ENCODE measurements at regions not wholly inside any gene's neighbourhood (a gene's known extent, or its start where the extent isn't known, plus 50 kb on each side); places are given as distances from the start of the nearest gene placed in this dataset.

DNA sequence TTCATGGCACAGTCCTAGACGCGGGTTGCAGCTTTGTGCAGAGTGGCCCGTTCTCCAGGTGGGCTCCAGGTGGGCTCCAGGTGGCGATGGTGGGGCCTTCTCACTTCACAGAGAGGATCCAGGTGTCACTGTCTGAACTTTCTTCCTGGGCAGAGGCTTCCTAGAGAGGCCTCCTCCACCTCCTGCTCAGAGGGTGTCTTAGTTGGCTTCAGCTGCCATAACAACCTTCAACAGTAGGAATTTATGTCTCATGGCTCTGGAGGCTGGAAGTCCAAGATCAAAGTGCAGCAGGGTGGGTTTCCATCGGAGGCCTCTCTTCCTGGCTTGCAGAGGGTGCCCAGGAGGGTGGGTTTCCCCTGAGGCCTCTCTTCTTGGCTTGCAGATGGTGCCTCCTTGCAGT is 125.1 kb downstream of the GLRX3 start:
- no peaks in the 10 kb centered on the region for H3K27me3 ChIP-seq (ENCODE audit: control insufficient read depth, extremely low read depth, insufficient read depth, low read length)
- no peak for DNase-seq (ENCODE audit: low read depth, low spot score)
- no peak for FAIRE-seq
- no peak overlapping the region for H2AFZ ChIP-seq (ENCODE audit: control insufficient read depth, low read length)
- H3K27ac ChIP-seq (ENCODE audit: control insufficient read depth, insufficient read depth, low read length): no peak overlapping the region
- H3K9me1 ChIP-seq (ENCODE audit: control insufficient read depth, extremely low read depth, insufficient read depth, low read length): no peaks in the 10 kb centered on the region
- H3K79me2 ChIP-seq (ENCODE audit: control insufficient read depth, insufficient read depth, low read length): no peaks in the 10 kb centered on the region
- H3K4me2 ChIP-seq (ENCODE audit: control insufficient read depth, extremely low read depth, insufficient read depth, low read depth, low read length): no peak overlapping the region
- peaks cover 9% of the 10 kb centered on the region for H3K9me3 ChIP-seq (ENCODE audit: control insufficient read depth, low read depth, low read length)
- no peaks in the 10 kb centered on the region for H3K4me1 ChIP-seq (ENCODE audit: control insufficient read depth, extremely low read depth, insufficient read depth, low read length)
- dilution Hi-C loops (cut with MboI; ENCODE audit: extremely low pct_ligation_motif_present, low sequenced_read_pairs): no loop called here
- peaks cover 0 to 1% of the 10 kb centered on the region in 2 experiments for H3K36me3 ChIP-seq (ENCODE audit: control insufficient read depth in 2 of 2, extremely low read depth in 1 of 2, insufficient read depth in 2 of 2, low read length in 2 of 2)
- H4K20me1 ChIP-seq (ENCODE audit: control insufficient read depth, extremely low read depth, insufficient read depth, low read length): no peaks in the 10 kb centered on the region
- no peak overlapping the region for H3K4me3 ChIP-seq (ENCODE audit: control insufficient read depth in 2 of 3, extremely low read depth in 1 of 3, insufficient read depth in 2 of 3, low read depth in 1 of 3, low read length in 3 of 3)
- no peak for TF ChIP-seq EZH2 (IDR thresholded peaks at IDR 0.05; ENCODE audit: low read length)
- TF ChIP-seq, protein P1, sequence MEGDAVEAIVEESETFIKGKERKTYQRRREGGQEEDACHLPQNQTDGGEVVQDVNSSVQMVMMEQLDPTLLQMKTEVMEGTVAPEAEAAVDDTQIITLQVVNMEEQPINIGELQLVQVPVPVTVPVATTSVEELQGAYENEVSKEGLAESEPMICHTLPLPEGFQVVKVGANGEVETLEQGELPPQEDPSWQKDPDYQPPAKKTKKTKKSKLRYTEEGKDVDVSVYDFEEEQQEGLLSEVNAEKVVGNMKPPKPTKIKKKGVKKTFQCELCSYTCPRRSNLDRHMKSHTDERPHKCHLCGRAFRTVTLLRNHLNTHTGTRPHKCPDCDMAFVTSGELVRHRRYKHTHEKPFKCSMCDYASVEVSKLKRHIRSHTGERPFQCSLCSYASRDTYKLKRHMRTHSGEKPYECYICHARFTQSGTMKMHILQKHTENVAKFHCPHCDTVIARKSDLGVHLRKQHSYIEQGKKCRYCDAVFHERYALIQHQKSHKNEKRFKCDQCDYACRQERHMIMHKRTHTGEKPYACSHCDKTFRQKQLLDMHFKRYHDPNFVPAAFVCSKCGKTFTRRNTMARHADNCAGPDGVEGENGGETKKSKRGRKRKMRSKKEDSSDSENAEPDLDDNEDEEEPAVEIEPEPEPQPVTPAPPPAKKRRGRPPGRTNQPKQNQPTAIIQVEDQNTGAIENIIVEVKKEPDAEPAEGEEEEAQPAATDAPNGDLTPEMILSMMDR (optimal IDR thresholded peaks at IDR 0.05 in 1 of 3, IDR thresholded peaks at IDR 0.05 in 1 of 3, conservative IDR thresholded peaks at IDR 0.05 in 1 of 3; ENCODE audit: extremely low read depth in 1 of 3, insufficient read depth in 2 of 3, low read length in 3 of 3): no peak
- no peak overlapping the region for H3K9ac ChIP-seq (ENCODE audit: control insufficient read depth, extremely low read depth, insufficient read depth, low read length)

DNA sequence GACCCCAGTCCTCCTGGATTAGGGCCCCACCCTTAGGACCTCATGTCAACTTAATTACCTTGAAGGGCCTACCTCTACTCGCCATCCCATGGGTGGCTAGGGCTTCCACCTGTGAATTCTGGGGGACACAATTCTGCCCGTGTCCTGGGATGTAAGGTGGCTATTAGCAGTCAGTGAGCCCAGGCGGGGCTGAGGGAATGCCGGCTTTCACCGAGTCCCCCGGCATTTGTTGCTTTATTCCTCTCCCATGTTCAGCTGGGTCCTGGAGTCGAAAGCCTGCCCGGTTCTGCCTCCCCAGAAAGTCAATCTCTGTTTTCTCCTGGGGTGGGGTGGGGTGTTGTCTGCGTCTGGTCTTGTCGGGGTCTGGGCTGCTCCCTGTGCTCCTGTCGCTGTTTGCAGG is 125.6 kb downstream of the GLRX3 start:
- Histone ChIP-seq H3K9me3 (ENCODE audit: control insufficient read depth, low read depth, low read length) (peaks cover 9% of the 10 kb centered on the region), H3K9ac (ENCODE audit: control insufficient read depth, extremely low read depth, insufficient read depth, low read length) (no peak overlapping the region), H3K27me3 (ENCODE audit: control insufficient read depth, extremely low read depth, insufficient read depth, low read length) (no peaks in the 10 kb centered on the region), H3K4me1 (ENCODE audit: control insufficient read depth, extremely low read depth, insufficient read depth, low read length) (no peaks in the 10 kb centered on the region), H2AFZ (ENCODE audit: control insufficient read depth, low read length) (no peak overlapping the region), H3K36me3 (ENCODE audit: control insufficient read depth in 2 of 2, extremely low read depth in 1 of 2, insufficient read depth in 2 of 2, low read length in 2 of 2) (peaks cover 0 to 1% of the 10 kb centered on the region in 2 experiments), H3K79me2 (ENCODE audit: control insufficient read depth, insufficient read depth, low read length) (no peaks in the 10 kb centered on the region), H3K4me3 (ENCODE audit: control insufficient read depth in 2 of 3, extremely low read depth in 1 of 3, insufficient read depth in 2 of 3, low read depth in 1 of 3, low read length in 3 of 3) (no peak overlapping the region), H4K20me1 (ENCODE audit: control insufficient read depth, extremely low read depth, insufficient read depth, low read length) (no peaks in the 10 kb centered on the region), H3K9me1 (ENCODE audit: control insufficient read depth, extremely low read depth, insufficient read depth, low read length) (no peaks in the 10 kb centered on the region), H3K27ac (ENCODE audit: control insufficient read depth, insufficient read depth, low read length) (no peak overlapping the region), H3K4me2 (ENCODE audit: control insufficient read depth, extremely low read depth, insufficient read depth, low read depth, low read length) (no peak overlapping the region)
- no peak for DNase-seq (ENCODE audit: low read depth, low spot score)
- no peak for FAIRE-seq
- TF ChIP-seq EZH2 (IDR thresholded peaks at IDR 0.05; ENCODE audit: low read length): no peak
- TF ChIP-seq, protein P1 (optimal IDR thresholded peaks at IDR 0.05 in 1 of 3, IDR thresholded peaks at IDR 0.05 in 1 of 3, conservative IDR thresholded peaks at IDR 0.05 in 1 of 3; ENCODE audit: extremely low read depth in 1 of 3, insufficient read depth in 2 of 3, low read length in 3 of 3): no peak
- dilution Hi-C loops (cut with MboI; ENCODE audit: extremely low pct_ligation_motif_present, low sequenced_read_pairs): no loop called here
